ENCODE measurements at regions not wholly inside any gene's neighbourhood (a gene's known extent, or its start where the extent isn't known, plus 50 kb on each side); places are given as distances from the start of the nearest gene placed in this dataset.
A peak's percentile ranks its signal among the peaks of the same experiment; 100 is the strongest.

GRCh38 chr14:101482066-101482465 is 79.2 kb upstream of the DIO3 start:
- H3K36me3 ChIP-seq, result no peaks in the 10 kb centered on the region
- no peaks in the 10 kb centered on the region for H3K4me1 ChIP-seq
- H3K9me3 ChIP-seq, result peaks cover 4 to 16% (median 7%) of the 10 kb centered on the region in 3 donors
- H3K27me3 ChIP-seq, result peaks cover 0 to 10% of the 10 kb centered on the region in 2 donors
- no peak for DNase-seq
- intact Hi-C loops (cut with DNase I; ENCODE audit: low total_unique reads), result no loop called here
- TF ChIP-seq CTCF (IDR thresholded peaks at IDR 0.05), result no peak
- no peak overlapping the region for H3K4me3 ChIP-seq
- no peak overlapping the region for H3K27ac ChIP-seq

GRCh38 chr14:101483829-101484228 is 77.5 kb upstream of the DIO3 start:
- Histone ChIP-seq H3K4me3 (no peak overlapping the region), H3K27ac (no peak overlapping the region), H3K4me1 (no peaks in the 10 kb centered on the region), H3K27me3 (peaks cover 0 to 5% of the 10 kb centered on the region in 2 donors), H3K36me3 (no peaks in the 10 kb centered on the region), H3K9me3 (peaks cover 4 to 16% (median 13%) of the 10 kb centered on the region in 3 donors)
- intact Hi-C loops (cut with DNase I; ENCODE audit: low total_unique reads), result no loop called here
- DNase-seq, result no peak
- TF ChIP-seq CTCF (IDR thresholded peaks at IDR 0.05), result no peak

- DNase-seq, result no peak
- Histone ChIP-seq H3K9me3 (peaks cover 4 to 17% (median 12%) of the 10 kb centered on the region in 3 donors), H3K4me3 (no peak overlapping the region), H3K36me3 (no peaks in the 10 kb centered on the region), H3K27me3 (peaks cover 0 to 8% of the 10 kb centered on the region in 2 donors), H3K4me1 (no peaks in the 10 kb centered on the region), H3K27ac (no peak overlapping the region)
- intact Hi-C loops (cut with DNase I; ENCODE audit: low total_unique reads), result no loop called here
- no peak for TF ChIP-seq CTCF (IDR thresholded peaks at IDR 0.05)
Measured at GRCh38 chr14:101489092-101489760, 72.1 kb upstream of the DIO3 start.

- intact Hi-C loops (cut with DNase I; ENCODE audit: low total_unique reads), result no loop called here
- peak; percentile 2 to 46 for DNase-seq
Measured at GRCh38 chr14:101490771-101491170, 70.5 kb upstream of the DIO3 start.

GRCh38 chr14:101491841-101492240 is 69.5 kb upstream of the DIO3 start:
- no peak for TF ChIP-seq CTCF (IDR thresholded peaks at IDR 0.05)
- Histone ChIP-seq H3K27me3 (peaks cover 0 to 18% of the 10 kb centered on the region in 2 donors), H3K4me1 (no peaks in the 10 kb centered on the region), H3K4me3 (no peak overlapping the region), H3K36me3 (no peaks in the 10 kb centered on the region), H3K27ac (no peak overlapping the region), H3K9me3 (peaks cover 0 to 17% (median under 1%) of the 10 kb centered on the region in 3 donors)
- intact Hi-C loops (cut with DNase I; ENCODE audit: low total_unique reads), result no loop called here
- peak; percentile 1 to 32 for DNase-seq

More at GRCh38 chr14:101490771-101491170, 70.5 kb upstream of the DIO3 start:
- no peaks in the 10 kb centered on the region for H3K36me3 ChIP-seq
- no peak overlapping the region for H3K4me3 ChIP-seq
- peaks cover 0 to 9% of the 10 kb centered on the region in 2 donors for H3K27me3 ChIP-seq
- H3K4me1 ChIP-seq, result no peaks in the 10 kb centered on the region
- no peak for TF ChIP-seq CTCF (IDR thresholded peaks at IDR 0.05)
- peaks cover 4 to 17% (median 12%) of the 10 kb centered on the region in 3 donors for H3K9me3 ChIP-seq
- H3K27ac ChIP-seq, result no peak overlapping the region

Measured in tibial artery (tissue), 4 donors.